ENCODE measurements at regions not wholly inside any gene's neighbourhood (a gene's known extent, or its start where the extent isn't known, plus 50 kb on each side); places are given as distances from the start of the nearest gene placed in this dataset.

DNA sequence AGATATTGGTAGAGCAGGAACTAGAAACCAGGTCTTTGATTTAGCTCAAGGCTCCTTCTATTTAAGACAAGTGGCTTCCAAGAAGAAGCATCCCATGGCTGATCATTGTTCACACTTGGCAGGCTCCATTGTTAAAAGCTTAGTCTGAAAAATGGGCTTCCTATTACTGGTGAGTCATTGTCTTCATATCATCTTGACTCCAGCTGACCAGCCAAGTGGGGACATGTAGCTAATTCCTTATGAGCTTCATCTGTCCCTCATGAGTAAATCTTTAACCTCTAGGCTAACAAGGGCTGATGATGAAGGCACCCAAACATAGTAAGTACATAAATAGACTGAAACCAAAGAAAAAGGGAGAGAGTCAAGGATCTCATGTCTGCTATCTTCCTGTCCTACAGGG is 530.3 kb upstream of the KLF4 start:
- H3K4me1 ChIP-seq, result no peaks in the 10 kb centered on the region
- no peaks in the 10 kb centered on the region for H3K27me3 ChIP-seq
- H3K4me2 ChIP-seq, result no peak overlapping the region
- H3K36me3 ChIP-seq, result no peaks in the 10 kb centered on the region
- no peak overlapping the region for H3K9ac ChIP-seq
- no peaks in the 10 kb centered on the region for H4K20me1 ChIP-seq
- no peak for TF ChIP-seq Cebpa-rat (IDR thresholded peaks at IDR 0.05)
- H3K4me3 ChIP-seq, result no peak overlapping the region
- H3K9me3 ChIP-seq (replicated peaks in 1 of 11), result no peaks in the 10 kb centered on the region
- no peak overlapping the region for H3K27ac ChIP-seq

DNA sequence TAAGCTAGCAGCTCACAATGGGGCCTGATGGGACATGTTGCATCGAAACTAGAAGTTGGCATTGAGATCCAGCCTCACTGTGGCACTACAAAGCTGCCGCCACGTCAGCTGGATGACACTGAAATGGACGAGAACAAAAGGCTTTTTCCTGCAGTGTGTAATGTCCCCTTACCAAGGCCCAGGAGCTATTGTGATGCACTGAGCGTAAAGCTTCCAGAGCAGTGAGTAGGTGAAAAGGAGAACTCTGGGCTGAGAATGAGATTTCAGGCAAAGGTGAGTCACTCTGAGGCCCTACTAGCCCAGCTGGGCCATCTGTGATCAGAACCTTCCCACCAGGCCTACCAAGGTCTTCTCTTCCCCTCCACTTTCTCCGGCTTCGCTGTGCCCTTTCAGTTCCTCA is 528.1 kb upstream of the KLF4 start:
- Histone ChIP-seq H3K4me1 (peaks cover 0 to 9% (median 7%) of the 10 kb centered on the region in 10 experiments; a peak in 12 of 20 replicates), H3K27me3 (no peaks in the 10 kb centered on the region), H3K9me3 (replicated peaks in 1 of 11) (no peaks in the 10 kb centered on the region), H3K4me2 (no peak overlapping the region), H3K27ac (no peak overlapping the region), H3K36me3 (no peaks in the 10 kb centered on the region), H4K20me1 (no peaks in the 10 kb centered on the region), H3K4me3 (no peak overlapping the region), H3K9ac (no peak overlapping the region)
- TF ChIP-seq Cebpa-rat (IDR thresholded peaks at IDR 0.05), result no peak

DNA sequence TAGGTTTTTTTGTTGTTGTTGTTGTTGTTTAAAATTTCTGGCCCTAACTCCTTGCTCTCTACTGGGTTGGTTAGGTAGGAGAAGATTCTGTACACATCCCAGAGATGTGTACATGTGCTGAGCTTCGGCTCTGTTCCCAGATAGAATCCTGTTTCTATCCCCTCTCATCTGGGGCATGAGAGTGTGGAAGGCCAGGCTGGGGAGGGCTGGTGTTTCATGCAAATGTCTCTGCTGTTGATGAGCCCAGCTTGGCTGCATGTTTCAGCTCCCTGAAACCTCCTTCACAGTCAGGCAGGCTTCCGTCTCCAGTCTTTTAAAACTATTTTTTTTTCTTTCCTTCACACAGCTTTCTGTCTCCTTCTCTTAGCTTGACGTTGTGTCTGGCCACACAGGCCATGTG is 526.9 kb upstream of the KLF4 start:
- H3K9ac ChIP-seq, result no peak overlapping the region
- H3K9me3 ChIP-seq (replicated peaks in 1 of 11), result no peaks in the 10 kb centered on the region
- no peak for TF ChIP-seq Cebpa-rat (IDR thresholded peaks at IDR 0.05)
- peaks cover 0 to 18% (median 8%) of the 10 kb centered on the region in 10 experiments; a peak in 12 of 20 replicates for H3K4me1 ChIP-seq
- no peaks in the 10 kb centered on the region for H3K36me3 ChIP-seq
- H3K4me2 ChIP-seq, result no peak overlapping the region
- no peak overlapping the region for H3K27ac ChIP-seq
- H3K27me3 ChIP-seq, result no peaks in the 10 kb centered on the region
- no peak overlapping the region for H3K4me3 ChIP-seq
- no peaks in the 10 kb centered on the region for H4K20me1 ChIP-seq

DNA sequence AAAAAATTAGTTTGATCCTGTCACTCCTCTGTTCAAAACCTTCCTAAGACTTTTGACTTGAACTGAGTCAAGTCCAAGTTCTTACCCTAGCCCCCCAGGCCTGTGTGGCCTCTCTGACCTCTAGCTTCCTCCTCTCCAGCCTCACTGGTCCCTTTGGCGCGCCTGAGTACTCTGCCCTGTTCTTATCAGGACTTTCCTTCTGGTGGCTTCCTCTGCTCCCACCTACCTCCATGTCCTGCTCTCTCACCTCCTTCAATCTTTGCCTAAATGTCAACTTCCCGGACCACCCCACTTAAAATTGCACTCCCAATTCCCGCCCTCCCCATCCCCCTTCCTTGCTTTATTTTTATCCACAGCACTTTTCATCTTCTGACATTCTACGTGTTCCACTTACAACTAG is 526.1 kb upstream of the KLF4 start:
- TF ChIP-seq Cebpa-rat (IDR thresholded peaks at IDR 0.05), result no peak
- peaks cover 0 to 18% (median 8%) of the 10 kb centered on the region in 10 experiments; a peak in 12 of 20 replicates for H3K4me1 ChIP-seq
- H3K4me3 ChIP-seq, result no peak overlapping the region
- H3K4me2 ChIP-seq, result no peak overlapping the region
- no peaks in the 10 kb centered on the region for H3K27me3 ChIP-seq
- no peaks in the 10 kb centered on the region for H4K20me1 ChIP-seq
- no peaks in the 10 kb centered on the region for H3K9me3 ChIP-seq (replicated peaks in 1 of 11)
- H3K27ac ChIP-seq, result no peak overlapping the region
- no peak overlapping the region for H3K9ac ChIP-seq
- no peaks in the 10 kb centered on the region for H3K36me3 ChIP-seq

DNA sequence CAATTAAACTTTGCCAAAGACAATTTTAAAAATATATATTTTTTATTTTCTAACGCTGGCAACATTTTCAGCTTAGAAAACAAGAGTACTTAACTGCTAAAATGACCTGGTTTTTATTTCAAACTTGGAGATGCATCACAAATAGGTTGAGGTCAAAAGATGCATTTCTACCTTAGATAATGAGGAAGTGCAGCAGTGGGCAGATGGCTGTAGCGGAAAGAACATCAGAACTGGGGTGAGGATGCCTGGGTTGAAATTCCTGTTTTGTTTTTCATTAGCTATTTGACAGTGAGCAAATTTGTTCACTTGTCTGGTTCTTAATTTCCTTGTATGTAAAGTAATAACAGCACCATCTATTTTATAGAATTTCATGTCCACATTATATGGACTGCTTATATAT is 524.8 kb upstream of the KLF4 start:
- Histone ChIP-seq H3K36me3 (no peaks in the 10 kb centered on the region), H4K20me1 (no peaks in the 10 kb centered on the region), H3K9me3 (replicated peaks in 1 of 11) (no peaks in the 10 kb centered on the region), H3K27ac (no peak overlapping the region), H3K9ac (no peak overlapping the region), H3K4me1 (peaks cover 0 to 18% (median 8%) of the 10 kb centered on the region in 10 experiments; a peak in 12 of 20 replicates), H3K27me3 (no peaks in the 10 kb centered on the region), H3K4me2 (no peak overlapping the region), H3K4me3 (no peak overlapping the region)
- no peak for TF ChIP-seq Cebpa-rat (IDR thresholded peaks at IDR 0.05)

DNA sequence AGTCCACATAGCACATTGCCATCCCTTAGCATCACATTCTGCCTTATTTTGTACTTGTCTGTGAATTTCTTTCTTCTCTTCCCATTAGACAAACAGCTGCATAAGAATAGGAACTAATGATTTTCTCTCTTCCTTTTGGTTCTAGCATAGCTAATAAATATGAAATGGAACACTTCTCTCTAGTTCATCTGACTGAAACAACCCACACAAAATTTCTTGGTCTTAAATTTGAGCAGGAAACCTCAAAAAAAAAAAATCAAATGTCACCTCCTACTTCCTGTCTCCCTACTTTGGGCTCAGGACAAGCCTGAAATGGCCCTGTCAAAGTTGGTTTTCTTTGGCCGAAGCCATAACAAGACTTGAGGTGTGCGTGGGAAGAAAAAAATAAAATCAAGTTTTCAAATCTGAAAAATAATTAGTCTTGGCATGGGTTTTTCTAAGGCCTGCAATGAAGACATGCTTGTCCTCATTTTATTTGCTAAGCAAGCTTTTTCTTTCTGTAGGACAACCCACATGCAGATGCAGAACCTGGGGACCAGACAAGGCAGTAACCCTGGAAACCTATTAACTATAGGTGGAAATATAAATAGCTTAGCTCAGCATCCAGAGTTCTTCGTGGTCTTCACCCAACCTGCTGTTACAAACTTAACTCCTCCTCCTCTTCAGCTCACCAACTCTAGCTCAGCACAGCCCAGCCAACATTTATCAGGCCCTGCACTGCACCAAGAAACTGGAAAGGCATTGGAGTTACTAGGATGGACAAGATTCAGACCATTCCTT is 523.5 kb upstream of the KLF4 start:
- no peaks in the 10 kb centered on the region for H3K36me3 ChIP-seq
- no peak overlapping the region for H3K4me3 ChIP-seq
- H3K27me3 ChIP-seq, result no peaks in the 10 kb centered on the region
- peaks cover 0 to 18% (median 8%) of the 10 kb centered on the region in 10 experiments; a peak in 12 of 20 replicates for H3K4me1 ChIP-seq
- H4K20me1 ChIP-seq, result no peaks in the 10 kb centered on the region
- H3K27ac ChIP-seq, result no peak overlapping the region
- H3K4me2 ChIP-seq, result peak overlapping the region in 8 of 11 experiments; percentile 1 to 29 (median 12); a peak in 11 of 22 replicates
- no peaks in the 10 kb centered on the region for H3K9me3 ChIP-seq (replicated peaks in 1 of 11)
- H3K9ac ChIP-seq, result no peak overlapping the region
- no peak for TF ChIP-seq Cebpa-rat (IDR thresholded peaks at IDR 0.05)

DNA sequence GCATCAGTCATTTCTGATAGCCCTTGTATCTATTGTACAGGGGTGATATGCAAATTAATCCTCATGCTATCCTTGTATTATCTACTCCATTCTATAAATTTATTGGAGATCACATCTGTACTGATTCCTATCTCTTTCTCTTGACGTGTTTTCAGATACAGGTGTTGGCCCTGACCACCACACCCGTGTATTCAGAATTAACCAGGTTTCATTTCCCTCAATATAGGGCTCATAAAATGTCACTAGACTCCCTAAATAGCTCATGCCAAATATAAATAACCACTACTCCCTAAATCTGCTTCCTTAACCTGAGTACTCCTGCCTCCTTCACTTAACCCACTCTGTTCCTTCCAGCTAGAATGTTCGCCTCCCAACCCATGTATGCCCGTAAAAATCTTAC is 522.8 kb upstream of the KLF4 start:
- Histone ChIP-seq H3K4me1 (peaks cover 0 to 18% (median 8%) of the 10 kb centered on the region in 10 experiments; a peak in 12 of 20 replicates), H3K4me2 (peak overlapping the region in 8 of 11 experiments; percentile 1 to 29 (median 12); a peak in 9 of 22 replicates), H4K20me1 (no peaks in the 10 kb centered on the region), H3K4me3 (no peak overlapping the region), H3K27ac (no peak overlapping the region), H3K9me3 (replicated peaks in 1 of 11) (no peaks in the 10 kb centered on the region), H3K9ac (no peak overlapping the region), H3K27me3 (no peaks in the 10 kb centered on the region), H3K36me3 (no peaks in the 10 kb centered on the region)
- TF ChIP-seq Cebpa-rat (IDR thresholded peaks at IDR 0.05), result no peak

DNA sequence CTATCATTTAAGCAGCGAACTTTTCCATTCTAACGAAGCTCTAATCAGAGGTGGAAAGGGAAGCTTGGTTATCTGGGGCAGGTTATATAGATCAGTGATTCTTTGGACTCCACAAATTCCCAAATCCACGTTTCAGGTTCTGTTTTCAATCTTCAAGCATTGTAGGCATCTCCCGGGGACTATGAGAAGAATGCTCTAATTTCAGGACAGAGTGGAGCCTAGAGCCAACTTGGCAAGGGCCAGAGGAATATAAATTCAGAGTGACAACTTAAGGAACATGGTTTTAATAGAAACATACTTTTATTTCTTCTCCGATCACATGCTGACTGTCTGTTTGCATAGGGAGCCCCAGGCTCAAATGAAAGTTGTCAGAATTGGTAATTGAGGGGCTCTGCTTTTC is 514.0 kb upstream of the KLF4 start:
- no peaks in the 10 kb centered on the region for H3K9me3 ChIP-seq (replicated peaks in 1 of 11)
- TF ChIP-seq Cebpa-rat (IDR thresholded peaks at IDR 0.05), result no peak
- no peaks in the 10 kb centered on the region for H3K4me1 ChIP-seq
- H3K9ac ChIP-seq, result no peak overlapping the region
- no peaks in the 10 kb centered on the region for H3K27me3 ChIP-seq
- H3K27ac ChIP-seq, result no peak overlapping the region
- H4K20me1 ChIP-seq, result no peaks in the 10 kb centered on the region
- no peak overlapping the region for H3K4me2 ChIP-seq
- no peaks in the 10 kb centered on the region for H3K36me3 ChIP-seq
- no peak overlapping the region for H3K4me3 ChIP-seq

DNA sequence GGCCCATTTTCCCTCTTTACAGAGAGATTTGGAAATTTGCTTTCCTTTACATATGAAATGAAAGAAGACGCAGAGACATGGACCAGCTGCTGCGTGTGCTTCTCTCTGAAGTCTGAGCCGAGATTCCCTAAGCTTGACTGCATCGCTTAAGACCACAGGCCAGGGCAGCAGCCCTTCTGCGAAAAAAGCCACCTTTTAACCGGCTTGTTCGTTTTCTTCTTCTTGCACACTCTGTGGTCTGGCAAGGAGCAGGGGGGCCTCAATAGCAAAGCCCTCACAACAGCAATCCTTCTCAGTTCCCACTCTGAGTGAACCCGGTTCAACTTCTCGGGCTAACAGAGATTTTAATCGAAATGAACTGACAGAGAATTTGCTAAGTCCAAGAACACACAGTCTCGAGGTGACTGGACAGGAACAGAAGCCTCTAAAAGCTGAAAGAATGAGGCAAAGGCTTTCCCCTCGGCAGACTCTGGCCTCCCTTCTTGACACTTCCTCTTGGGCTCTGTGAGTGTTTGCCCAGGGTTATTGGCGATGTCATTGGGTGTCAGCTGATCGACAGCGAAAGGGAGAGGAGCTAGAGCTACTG is 512.9 kb upstream of the KLF4 start:
- H3K27ac ChIP-seq, result no peak overlapping the region
- H4K20me1 ChIP-seq, result no peaks in the 10 kb centered on the region
- H3K4me1 ChIP-seq, result no peaks in the 10 kb centered on the region
- no peaks in the 10 kb centered on the region for H3K36me3 ChIP-seq
- no peak overlapping the region for H3K4me3 ChIP-seq
- no peak for TF ChIP-seq Cebpa-rat (IDR thresholded peaks at IDR 0.05)
- H3K9me3 ChIP-seq (replicated peaks in 1 of 11), result no peaks in the 10 kb centered on the region
- peak overlapping the region in 1 of 11 experiments; percentile 9; a peak in 1 of 22 replicates for H3K4me2 ChIP-seq
- H3K9ac ChIP-seq, result no peak overlapping the region
- H3K27me3 ChIP-seq, result no peaks in the 10 kb centered on the region

- H3K27me3 ChIP-seq, result no peaks in the 10 kb centered on the region
- no peaks in the 10 kb centered on the region for H3K4me1 ChIP-seq
- no peak for TF ChIP-seq Cebpa-rat (IDR thresholded peaks at IDR 0.05)
- H3K27ac ChIP-seq, result no peak overlapping the region
- H3K4me2 ChIP-seq, result no peak overlapping the region
- H3K4me3 ChIP-seq, result no peak overlapping the region
- H3K9ac ChIP-seq, result no peak overlapping the region
- H3K9me3 ChIP-seq (replicated peaks in 1 of 11), result no peaks in the 10 kb centered on the region
- no peaks in the 10 kb centered on the region for H3K36me3 ChIP-seq
- H4K20me1 ChIP-seq, result no peaks in the 10 kb centered on the region
Measured at GRCh38 chr9:108001237-108001636, 511.7 kb upstream of the KLF4 start.

All from BLaER1 treated with 17β-estradiol and CSF1 and Interleukin-3, amounts not matched to agents 10 nM and 100 nM (cell line).